Embryonic facial prominence (tissue), 1 donor: ENCODE measurements at regions not wholly inside any gene's neighbourhood (a gene's known extent, or its start where the extent isn't known, plus 50 kb on each side); places are given as distances from the start of the nearest gene placed in this dataset.
"Not testable (repeated sequence)": the region's sequence is repeated elsewhere in the genome, so short reads cannot be mapped to it uniquely, and the experiment has no call there.

ENCODE experiments used
- DNase-seq: peaks from one replicate; pipeline ENCODE4 v3.0.0-alpha.2; 2016; ENCODE audit errors: extremely low spot score

GRCh38 chr2:238722181-238722580, 125.7 kb upstream of the TWIST2 start:
- no peak for DNase-seq

DNA sequence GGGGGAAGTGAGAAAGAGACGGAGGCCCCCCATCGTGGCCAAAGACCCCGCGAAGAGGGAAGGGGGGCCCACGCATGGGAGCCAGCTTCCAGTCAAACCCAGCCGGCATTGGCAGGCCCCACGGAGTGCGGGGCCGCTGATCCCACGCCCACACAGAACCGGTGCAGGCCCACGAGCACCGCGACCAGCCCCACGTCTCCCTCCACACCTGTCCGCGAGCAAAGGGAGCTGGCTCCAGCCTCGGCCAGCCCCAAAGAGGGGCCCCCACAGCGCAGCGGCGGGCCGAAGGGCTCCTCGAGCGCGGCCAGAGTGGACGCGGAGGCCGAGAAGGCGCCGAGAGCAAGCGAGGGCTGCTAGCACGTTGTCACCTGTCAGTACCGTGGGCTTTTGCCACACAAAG, 125.0 kb upstream of the TWIST2 start:
- no peak for DNase-seq

GRCh38 chr2:238723740-238724320, 124.1 kb upstream of the TWIST2 start:
- not testable (repeated sequence) for DNase-seq

- DNase-seq, result no peak
These were observed 123.2 kb upstream of the TWIST2 start for GRCh38 chr2:238724728-238725127.

DNA sequence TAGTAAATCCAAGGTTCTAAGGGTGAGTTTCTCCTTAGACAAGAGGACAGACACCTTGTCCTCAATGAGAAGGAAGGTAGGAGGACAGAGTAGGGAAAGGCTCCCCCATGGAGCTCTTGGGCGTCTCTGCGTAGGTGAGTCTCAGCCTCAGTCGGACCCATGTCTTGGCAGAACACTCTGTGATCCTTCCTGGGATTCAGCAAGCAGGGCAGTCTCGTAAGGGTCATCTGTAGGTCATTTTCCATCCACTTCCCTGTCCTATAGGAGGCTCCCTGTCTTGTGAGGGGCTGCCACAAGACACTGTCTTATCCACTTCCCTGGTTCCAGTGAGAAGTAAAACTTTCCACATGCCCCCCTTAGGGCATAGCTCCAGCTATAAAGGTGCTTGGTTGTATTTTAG, 122.6 kb upstream of the TWIST2 start:
- DNase-seq, result no peak

- no peak for DNase-seq
These were observed 121.0 kb upstream of the TWIST2 start for GRCh38 chr2:238726670-238727584.

DNA sequence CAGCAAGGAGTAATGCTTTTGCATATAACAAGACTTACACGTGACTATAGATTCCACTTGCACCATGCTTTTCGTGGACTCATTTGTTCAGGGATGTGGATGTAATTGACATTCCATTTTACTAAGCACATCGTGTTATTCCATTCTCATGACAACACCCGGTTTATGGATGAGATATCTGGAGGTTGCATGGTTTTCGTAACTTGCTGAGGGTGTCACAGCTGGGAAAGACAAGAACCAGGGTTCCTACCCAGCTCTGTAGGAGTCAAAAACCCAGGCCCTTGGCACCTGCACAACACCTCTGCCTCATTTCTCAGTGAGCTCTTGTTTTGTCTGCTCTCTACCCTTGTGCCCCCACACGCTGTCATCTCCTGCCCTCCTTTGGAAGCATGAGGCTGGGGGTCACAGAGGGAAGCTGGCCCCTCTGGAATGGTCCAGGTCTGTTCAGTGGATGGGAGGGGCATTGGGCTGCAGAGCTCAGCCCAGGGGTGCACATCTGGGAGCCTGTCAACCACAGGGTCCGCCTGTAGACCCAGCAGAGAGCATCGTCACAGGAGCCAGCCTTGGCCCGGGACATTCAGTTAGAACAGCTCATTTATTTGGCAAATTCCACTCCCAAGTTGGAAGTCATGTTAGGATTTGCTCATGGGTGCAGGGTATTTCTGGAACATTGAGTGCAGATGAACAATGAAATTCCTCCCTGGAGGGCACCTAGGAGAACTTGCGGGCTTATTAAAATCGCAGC, 120.1 kb upstream of the TWIST2 start:
- peak; percentile 17 for DNase-seq

GRCh38 chr2:238728330-238729260, 119.3 kb upstream of the TWIST2 start:
- DNase-seq, result peak; percentile 75

GRCh38 chr2:238729261-238729935, 118.5 kb upstream of the TWIST2 start:
- DNase-seq, result no peak

DNA sequence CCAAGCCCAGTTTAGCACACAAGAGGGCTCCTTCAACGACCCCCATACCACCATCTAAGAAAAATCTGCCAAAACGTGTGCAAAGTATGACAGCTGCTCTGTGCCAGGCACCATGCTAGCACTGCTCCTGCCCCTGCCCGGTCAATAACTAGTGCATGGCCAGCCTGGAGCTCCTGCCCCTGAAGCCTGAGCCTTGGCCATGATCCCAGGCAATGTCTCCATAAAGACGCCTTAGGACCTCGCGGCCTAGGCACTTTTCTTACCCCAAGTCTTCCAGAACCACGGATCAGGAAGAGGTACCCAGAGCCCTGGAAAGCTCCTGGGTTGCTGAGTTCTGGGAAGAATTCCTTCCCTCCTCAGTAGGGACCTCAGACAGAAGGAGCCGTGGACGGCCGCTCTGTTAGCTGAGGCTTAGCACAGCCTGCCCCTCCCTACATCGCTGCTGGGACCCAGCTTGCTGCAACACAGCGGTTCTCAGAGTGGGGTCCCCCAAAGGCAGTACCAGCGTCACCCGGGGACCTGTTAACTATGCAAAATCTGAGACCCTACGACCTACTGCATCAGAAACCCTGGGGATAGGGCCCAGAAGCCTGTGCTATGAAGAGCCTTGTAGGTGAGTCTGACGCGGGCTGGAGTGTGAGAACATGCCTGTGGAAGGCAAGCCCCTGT, 117.8 kb upstream of the TWIST2 start:
- no peak for DNase-seq

DNA sequence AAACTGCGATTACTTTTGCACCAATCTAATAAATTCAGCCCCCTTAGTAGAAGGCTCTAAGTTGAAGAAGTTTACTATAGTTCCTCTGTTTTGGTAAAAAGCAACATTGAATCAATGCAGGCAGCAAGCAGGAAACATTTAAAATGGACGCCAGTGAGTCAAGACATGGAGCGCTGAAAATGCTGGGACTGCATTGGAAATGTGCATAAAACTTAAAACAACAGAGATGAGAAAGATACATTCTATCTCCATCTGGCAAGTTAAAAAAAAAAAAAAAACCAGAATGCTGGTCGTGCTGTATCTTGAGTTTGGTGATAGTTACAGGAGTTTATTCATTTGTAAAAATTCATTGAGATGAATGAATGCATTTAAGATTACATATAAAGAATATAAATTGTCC, 117.0 kb upstream of the TWIST2 start:
- DNase-seq, result no peak

DNA sequence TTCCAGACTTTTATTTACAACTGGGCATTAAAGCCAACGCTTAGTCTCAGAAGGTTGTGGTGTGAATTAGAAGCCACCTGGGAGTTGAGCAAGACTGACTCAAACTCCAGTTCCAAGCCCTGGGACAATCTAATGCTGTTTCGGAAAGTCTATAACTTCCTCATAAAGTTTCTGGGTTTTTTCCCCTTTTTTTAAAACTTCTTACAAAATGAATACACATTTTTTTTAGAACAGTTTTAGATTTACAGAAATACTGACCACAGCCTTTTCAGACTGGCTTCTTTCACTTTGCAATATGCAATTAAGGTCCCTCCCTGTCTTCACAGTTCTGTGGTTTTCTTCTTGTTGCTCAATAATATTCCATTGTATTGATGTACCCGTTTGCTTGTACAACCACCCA, 115.9 kb upstream of the TWIST2 start:
- DNase-seq, result no peak

- DNase-seq, result no peak
These were observed 109.0 kb upstream of the TWIST2 start for GRCh38 chr2:238738917-238739316.

- DNase-seq, result no peak
These were observed 108.2 kb upstream of the TWIST2 start for GRCh38 chr2:238739668-238740067.

DNA sequence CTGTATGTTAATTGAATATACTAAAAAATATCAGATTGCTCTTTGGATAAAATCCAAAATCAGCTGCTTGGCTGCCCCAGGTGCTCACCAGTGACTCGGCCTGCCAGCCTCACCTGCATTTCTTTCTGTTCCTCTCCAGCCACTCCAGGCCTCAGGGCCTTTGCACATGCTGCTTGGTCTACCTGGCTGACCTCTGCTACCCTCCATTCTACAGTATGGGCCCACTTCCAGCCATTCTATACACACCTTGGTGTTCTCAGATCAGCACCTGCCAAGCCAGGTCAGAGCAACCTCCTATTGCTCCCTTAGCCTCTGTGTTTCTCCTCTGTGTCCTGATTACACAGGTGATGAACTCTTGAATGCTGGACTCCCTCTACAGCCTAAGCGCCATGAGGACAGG, 106.6 kb upstream of the TWIST2 start:
- DNase-seq, result no peak

DNA sequence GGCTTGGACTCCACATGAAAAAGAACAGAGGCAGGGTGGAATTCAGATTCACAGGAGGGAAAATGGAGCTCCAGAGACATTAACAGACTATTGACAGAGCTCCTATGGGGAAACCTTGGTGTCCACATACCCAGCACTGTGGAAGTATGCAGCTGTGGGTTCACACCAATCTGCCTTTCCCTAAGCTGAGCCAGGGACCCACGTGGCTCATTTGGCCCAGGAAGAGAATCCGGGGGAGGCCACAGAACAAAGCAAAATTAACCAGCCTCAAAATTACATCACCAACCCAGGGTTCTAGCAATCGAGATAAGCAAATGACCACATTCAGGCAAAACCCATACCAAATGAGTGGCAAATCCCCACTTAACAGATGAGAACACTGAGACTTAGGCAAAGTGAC, 105.8 kb upstream of the TWIST2 start:
- no peak for DNase-seq

DNA sequence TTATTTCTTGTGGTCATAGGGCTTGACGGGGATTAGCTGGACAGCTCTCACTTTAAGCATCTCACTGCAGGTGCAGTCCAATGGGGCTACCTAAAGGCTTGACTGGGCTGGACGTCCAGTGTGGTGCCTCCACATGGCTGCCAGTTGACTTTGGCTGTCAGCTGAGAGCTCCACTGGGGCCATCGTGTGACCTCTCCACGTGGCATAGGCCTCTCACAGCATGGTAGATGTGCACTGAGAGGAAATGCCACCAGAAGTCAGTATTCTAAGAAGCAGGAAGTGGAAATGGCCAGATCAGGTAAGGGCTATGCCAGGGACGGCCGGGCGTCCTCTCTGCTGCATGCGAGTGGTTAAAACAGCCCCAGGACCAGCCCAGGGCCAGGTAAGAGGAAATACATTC, 105.2 kb upstream of the TWIST2 start:
- no peak for DNase-seq

DNA sequence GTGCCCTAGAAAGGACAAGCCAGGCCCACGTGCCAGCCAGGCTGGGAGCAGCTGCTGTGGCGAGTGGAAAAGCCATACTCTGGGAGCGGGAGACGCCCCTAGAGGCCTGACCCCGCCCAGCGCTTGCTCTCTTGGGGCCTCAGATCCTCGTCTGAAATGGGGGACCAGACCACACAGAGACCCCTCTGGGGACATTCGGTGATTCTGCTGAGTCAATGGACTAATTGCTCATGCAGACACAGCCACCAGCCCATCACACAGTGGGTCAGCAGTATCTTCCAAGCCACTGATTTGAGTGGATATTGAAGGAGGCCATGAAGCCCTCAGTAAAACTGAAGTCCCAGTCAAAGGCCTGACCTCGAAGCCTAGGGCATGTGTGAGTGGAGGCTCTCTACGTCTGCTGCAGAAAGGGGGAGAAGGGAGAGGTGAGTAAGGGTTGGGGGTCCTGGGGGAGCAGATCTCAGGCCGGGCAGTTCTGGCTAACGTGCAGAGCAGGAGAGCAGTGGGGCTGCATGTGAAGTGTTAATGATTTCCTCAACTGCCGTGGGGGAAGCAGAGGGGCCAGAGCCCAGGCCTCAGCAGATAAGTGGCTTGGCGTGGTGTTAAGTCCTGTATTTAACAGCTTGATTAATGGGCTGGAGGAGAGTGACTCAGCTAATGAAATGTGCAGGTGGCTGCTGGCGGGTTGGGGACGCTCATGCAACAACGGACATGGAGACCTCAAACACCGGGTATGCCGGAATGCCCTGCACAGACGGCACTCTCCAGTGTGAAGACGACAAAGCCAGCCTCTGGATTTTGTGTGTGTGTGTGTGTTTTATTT, 104.4 kb upstream of the TWIST2 start:
- no peak for DNase-seq

GRCh38 chr2:238744951-238745350, 102.9 kb upstream of the TWIST2 start:
- no peak for DNase-seq

DNA sequence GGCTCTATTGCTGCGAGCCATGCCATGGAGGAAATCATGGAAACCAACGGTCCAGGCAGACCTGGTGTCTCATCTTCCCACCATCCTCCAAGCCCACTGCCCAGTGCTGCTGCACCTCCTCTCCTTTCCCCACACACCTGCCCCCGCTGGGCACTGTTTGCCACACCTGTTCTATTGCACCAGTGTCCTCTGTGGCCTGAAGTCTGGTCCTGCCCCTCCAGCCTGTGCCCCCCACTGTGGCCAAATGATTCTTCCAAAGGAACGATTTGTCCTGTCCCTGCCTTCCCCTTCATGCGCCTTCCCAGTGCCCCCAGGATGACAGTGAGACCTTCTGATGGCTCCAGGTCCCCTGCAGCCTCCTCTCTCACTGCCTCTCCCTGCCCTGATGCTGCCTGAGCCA, 101.9 kb upstream of the TWIST2 start:
- DNase-seq, result no peak
